Keratinocyte (primary cell): ENCODE measurements at regions not wholly inside any gene's neighbourhood (a gene's known extent, or its start where the extent isn't known, plus 50 kb on each side); places are given as distances from the start of the nearest gene placed in this dataset.

ENCODE experiments used
- EZH2 ChIP-seq: IDR thresholded peaks from one replicate; pipeline ENCODE4 v1.6.1; 2012; ENCODE audit warnings: inconsistent platforms, mild to moderate bottlenecking, low read length, moderate library complexity
- TF ChIP-seq, protein P1 (sequence below), 3 experiments: IDR thresholded peaks in 1 of 3; conservative IDR thresholded peaks in 1 of 3; optimal IDR thresholded peaks in 1 of 3; 2 replicates in 2 of 3; 3 replicates in 1 of 3; pipeline versions ENCODE3 to v1.5.1; 2011; ENCODE audit warnings: low read length in 3 of 3, mild to moderate bottlenecking in 3 of 3, moderate library complexity in 2 of 3, control low read depth in 1 of 3, inconsistent platforms in 1 of 3; ENCODE audit not compliant: insufficient read depth in 2 of 3; ENCODE audit errors: extremely low read depth in 1 of 3

- TF ChIP-seq EZH2, result no peak
- TF ChIP-seq, protein P1, sequence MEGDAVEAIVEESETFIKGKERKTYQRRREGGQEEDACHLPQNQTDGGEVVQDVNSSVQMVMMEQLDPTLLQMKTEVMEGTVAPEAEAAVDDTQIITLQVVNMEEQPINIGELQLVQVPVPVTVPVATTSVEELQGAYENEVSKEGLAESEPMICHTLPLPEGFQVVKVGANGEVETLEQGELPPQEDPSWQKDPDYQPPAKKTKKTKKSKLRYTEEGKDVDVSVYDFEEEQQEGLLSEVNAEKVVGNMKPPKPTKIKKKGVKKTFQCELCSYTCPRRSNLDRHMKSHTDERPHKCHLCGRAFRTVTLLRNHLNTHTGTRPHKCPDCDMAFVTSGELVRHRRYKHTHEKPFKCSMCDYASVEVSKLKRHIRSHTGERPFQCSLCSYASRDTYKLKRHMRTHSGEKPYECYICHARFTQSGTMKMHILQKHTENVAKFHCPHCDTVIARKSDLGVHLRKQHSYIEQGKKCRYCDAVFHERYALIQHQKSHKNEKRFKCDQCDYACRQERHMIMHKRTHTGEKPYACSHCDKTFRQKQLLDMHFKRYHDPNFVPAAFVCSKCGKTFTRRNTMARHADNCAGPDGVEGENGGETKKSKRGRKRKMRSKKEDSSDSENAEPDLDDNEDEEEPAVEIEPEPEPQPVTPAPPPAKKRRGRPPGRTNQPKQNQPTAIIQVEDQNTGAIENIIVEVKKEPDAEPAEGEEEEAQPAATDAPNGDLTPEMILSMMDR (optimal IDR thresholded peaks at IDR 0.05 in 1 of 3, IDR thresholded peaks at IDR 0.05 in 1 of 3, conservative IDR thresholded peaks at IDR 0.05 in 1 of 3; ENCODE audit: extremely low read depth in 1 of 3, insufficient read depth in 2 of 3, low read length in 3 of 3), result peak; percentile 62 to 81 (median 64)
Measured at GRCh38 chr20:9978397-9979004, 56.3 kb upstream of the ANKEF1 start.
